ENCODE measurements at regions not wholly inside any gene's neighbourhood (a gene's known extent, or its start where the extent isn't known, plus 50 kb on each side); places are given as distances from the start of the nearest gene placed in this dataset.

GRCh38 chr4:120158046-120158445, 91.4 kb upstream of the MAD2L1 start:
- peaks cover 12% of the 10 kb centered on the region; the same call in 2 of the 3 replicates for H3K4me1 Mint-ChIP-seq
- Histone ChIP-seq H4K20me1 (replicated peaks; ENCODE audit: insufficient read depth) (no peaks in the 10 kb centered on the region), H3K27ac (ENCODE audit: low read depth) (no peak overlapping the region), H2AFZ (no peak overlapping the region), H3K4me3 (no peak overlapping the region), H3K27me3 (ENCODE audit: insufficient read depth) (no peaks in the 10 kb centered on the region), H3K4me1 (ENCODE audit: insufficient read depth) (peaks cover 12% of the 10 kb centered on the region), H3K36me3 (ENCODE audit: insufficient read depth) (no peaks in the 10 kb centered on the region), H3K9me2 (ENCODE audit: insufficient read depth) (no peaks in the 10 kb centered on the region), H3K4me2 (no peak overlapping the region), H3F3A (replicated peaks; ENCODE audit: low read depth) (no peaks in the 10 kb centered on the region), H3K79me2 (replicated peaks; ENCODE audit: insufficient read depth) (no peaks in the 10 kb centered on the region)
- H3K27me3 Mint-ChIP-seq (ENCODE audit: insufficient read depth, low read depth, poor library complexity): no peaks in the 10 kb centered on the region
- no peak overlapping the region for H3K4me3 Mint-ChIP-seq
- H3K9me3 Mint-ChIP-seq: no peaks in the 10 kb centered on the region
- DNase-seq (ENCODE audit: low spot score): no peak
- peak; percentile 32; the same call in 1 of the 3 replicates for ATAC-seq
- H3K36me3 Mint-ChIP-seq (ENCODE audit: low read depth): no peaks in the 10 kb centered on the region; the same call in 2 of the 3 replicates
- no peak overlapping the region for H3K27ac Mint-ChIP-seq
- TF ChIP-seq, protein P1, sequence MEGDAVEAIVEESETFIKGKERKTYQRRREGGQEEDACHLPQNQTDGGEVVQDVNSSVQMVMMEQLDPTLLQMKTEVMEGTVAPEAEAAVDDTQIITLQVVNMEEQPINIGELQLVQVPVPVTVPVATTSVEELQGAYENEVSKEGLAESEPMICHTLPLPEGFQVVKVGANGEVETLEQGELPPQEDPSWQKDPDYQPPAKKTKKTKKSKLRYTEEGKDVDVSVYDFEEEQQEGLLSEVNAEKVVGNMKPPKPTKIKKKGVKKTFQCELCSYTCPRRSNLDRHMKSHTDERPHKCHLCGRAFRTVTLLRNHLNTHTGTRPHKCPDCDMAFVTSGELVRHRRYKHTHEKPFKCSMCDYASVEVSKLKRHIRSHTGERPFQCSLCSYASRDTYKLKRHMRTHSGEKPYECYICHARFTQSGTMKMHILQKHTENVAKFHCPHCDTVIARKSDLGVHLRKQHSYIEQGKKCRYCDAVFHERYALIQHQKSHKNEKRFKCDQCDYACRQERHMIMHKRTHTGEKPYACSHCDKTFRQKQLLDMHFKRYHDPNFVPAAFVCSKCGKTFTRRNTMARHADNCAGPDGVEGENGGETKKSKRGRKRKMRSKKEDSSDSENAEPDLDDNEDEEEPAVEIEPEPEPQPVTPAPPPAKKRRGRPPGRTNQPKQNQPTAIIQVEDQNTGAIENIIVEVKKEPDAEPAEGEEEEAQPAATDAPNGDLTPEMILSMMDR (conservative IDR thresholded peaks at IDR 0.05; ENCODE audit: low read depth in 2 of 2): peak in 1 of 2 experiments; percentile 39; a peak in 2 of 4 replicates
- no peak for TF ChIP-seq NANOG (IDR thresholded peaks at IDR 0.05; ENCODE audit: borderline replicate concordance)

- Mint-ChIP-seq H3K27me3 (ENCODE audit: insufficient read depth, low read depth, poor library complexity) (no peaks in the 10 kb centered on the region), H3K9me3 (no peaks in the 10 kb centered on the region), H3K36me3 (ENCODE audit: low read depth) (no peaks in the 10 kb centered on the region; the same call in 2 of the 3 replicates), H3K27ac (no peak overlapping the region), H3K4me1 (peaks cover 12% of the 10 kb centered on the region; the same call in 2 of the 3 replicates), H3K4me3 (no peak overlapping the region)
- peaks cover 12% of the 10 kb centered on the region for H3K4me1 ChIP-seq (ENCODE audit: insufficient read depth)
- H3K9me2 ChIP-seq (ENCODE audit: insufficient read depth): no peaks in the 10 kb centered on the region
- no peak overlapping the region for H3K27ac ChIP-seq (ENCODE audit: low read depth)
- peak; percentile 83 for DNase-seq (ENCODE audit: low spot score)
- no peaks in the 10 kb centered on the region for H3K79me2 ChIP-seq (replicated peaks; ENCODE audit: insufficient read depth)
- H3K36me3 ChIP-seq (ENCODE audit: insufficient read depth): no peaks in the 10 kb centered on the region
- no peaks in the 10 kb centered on the region for H3F3A ChIP-seq (replicated peaks; ENCODE audit: low read depth)
- TF ChIP-seq ZNF331 (CRISPR knock-in tag; IDR thresholded peaks at IDR 0.05; ENCODE audit: low read depth): no peak
- TF ChIP-seq POLR2AphosphoS5 (IDR thresholded peaks at IDR 0.05; ENCODE audit: low read depth): no peak
- no peak for TF ChIP-seq ZNF114 (CRISPR knock-in tag; IDR thresholded peaks at IDR 0.05)
- TF ChIP-seq, protein P1 (conservative IDR thresholded peaks at IDR 0.05; ENCODE audit: low read depth in 2 of 2): peak; percentile 75 to 81
- H3K4me3 ChIP-seq: no peak overlapping the region
- H3K4me2 ChIP-seq: no peak overlapping the region
- no peaks in the 10 kb centered on the region for H3K27me3 ChIP-seq (ENCODE audit: insufficient read depth)
- no peak overlapping the region for H2AFZ ChIP-seq
- H4K20me1 ChIP-seq (replicated peaks; ENCODE audit: insufficient read depth): no peaks in the 10 kb centered on the region
- ATAC-seq: 0 out of 3 replicates have a peak, but pooled peaks have one; percentile 46
Measured at GRCh38 chr4:120156120-120156718, 89.6 kb upstream of the MAD2L1 start.
